ENCODE measurements at regions not wholly inside any gene's neighbourhood (a gene's known extent, or its start where the extent isn't known, plus 50 kb on each side); places are given as distances from the start of the nearest gene placed in this dataset.

- Histone ChIP-seq H3K9me3 (ENCODE audit: insufficient read depth, low read depth, low read length) (no peaks in the 10 kb centered on the region), H3K36me3 (ENCODE audit: insufficient read depth, low read length) (no peaks in the 10 kb centered on the region), H3K9me2 (replicated peaks; ENCODE audit: low read depth, low read length) (no peaks in the 10 kb centered on the region), H3K4me3 (ENCODE audit: low read length, poor library complexity, severe bottlenecking) (no peak overlapping the region), H3K27me3 (ENCODE audit: insufficient read depth, low read length, poor library complexity, severe bottlenecking) (no peaks in the 10 kb centered on the region), H3F3A (ENCODE audit: low read depth) (no peaks in the 10 kb centered on the region), H2AFZ (ENCODE audit: low read length) (peak overlapping the region; percentile 28), H4K20me1 (ENCODE audit: insufficient read depth, low read length, poor library complexity, severe bottlenecking) (no peaks in the 10 kb centered on the region), H3K4me2 (ENCODE audit: low read depth, low read length, poor library complexity, severe bottlenecking) (peak overlapping the region; percentile 54), H3K4me1 (ENCODE audit: insufficient read depth, low read length, poor library complexity, severe bottlenecking) (peaks cover 31% of the 10 kb centered on the region), H3K79me2 (ENCODE audit: insufficient read depth, low read length) (no peaks in the 10 kb centered on the region), H3K9ac (ENCODE audit: low read depth, low read length, poor library complexity, severe bottlenecking) (peak overlapping the region; percentile 12)
- TF ChIP-seq CTCF (conservative IDR thresholded peaks at IDR 0.05; ENCODE audit: low read length) (no peak), EZH2phosphoT487 (IDR thresholded peaks at IDR 0.05; ENCODE audit: borderline replicate concordance) (no peak)
Measured at GRCh38 chr2:8153258-8153718, 528.6 kb upstream of the ID2 start.

- peak overlapping the region; percentile 5 for H3K4me2 ChIP-seq (ENCODE audit: low read depth, low read length, poor library complexity, severe bottlenecking)
Measured at GRCh38 chr2:8154270-8154669, 527.6 kb upstream of the ID2 start.

GRCh38 chr2:8154936-8155335 is 526.9 kb upstream of the ID2 start:
- no peaks in the 10 kb centered on the region for H3F3A ChIP-seq (ENCODE audit: low read depth)
- H3K9me3 ChIP-seq (ENCODE audit: insufficient read depth, low read depth, low read length): no peaks in the 10 kb centered on the region
- no peaks in the 10 kb centered on the region for H3K79me2 ChIP-seq (ENCODE audit: insufficient read depth, low read length)
- no peak overlapping the region for H3K4me3 ChIP-seq (ENCODE audit: low read length, poor library complexity, severe bottlenecking)
- H3K9ac ChIP-seq (ENCODE audit: low read depth, low read length, poor library complexity, severe bottlenecking): no peak overlapping the region
- H3K4me1 ChIP-seq (ENCODE audit: insufficient read depth, low read length, poor library complexity, severe bottlenecking): peaks cover 31% of the 10 kb centered on the region
- H3K27me3 ChIP-seq (ENCODE audit: insufficient read depth, low read length, poor library complexity, severe bottlenecking): no peaks in the 10 kb centered on the region
- no peaks in the 10 kb centered on the region for H4K20me1 ChIP-seq (ENCODE audit: insufficient read depth, low read length, poor library complexity, severe bottlenecking)
- H2AFZ ChIP-seq (ENCODE audit: low read length): no peak overlapping the region
- no peaks in the 10 kb centered on the region for H3K9me2 ChIP-seq (replicated peaks; ENCODE audit: low read depth, low read length)
- H3K4me2 ChIP-seq (ENCODE audit: low read depth, low read length, poor library complexity, severe bottlenecking): peak overlapping the region; percentile 5
- no peak for TF ChIP-seq CTCF (conservative IDR thresholded peaks at IDR 0.05; ENCODE audit: low read length)
- no peak for TF ChIP-seq EZH2phosphoT487 (IDR thresholded peaks at IDR 0.05; ENCODE audit: borderline replicate concordance)
- no peaks in the 10 kb centered on the region for H3K36me3 ChIP-seq (ENCODE audit: insufficient read depth, low read length)

More at GRCh38 chr2:8154270-8154669, 527.6 kb upstream of the ID2 start:
- Histone ChIP-seq H3K79me2 (ENCODE audit: insufficient read depth, low read length) (no peaks in the 10 kb centered on the region), H3K9me2 (replicated peaks; ENCODE audit: low read depth, low read length) (no peaks in the 10 kb centered on the region), H3K4me3 (ENCODE audit: low read length, poor library complexity, severe bottlenecking) (no peak overlapping the region), H3F3A (ENCODE audit: low read depth) (no peaks in the 10 kb centered on the region), H3K9me3 (ENCODE audit: insufficient read depth, low read depth, low read length) (no peaks in the 10 kb centered on the region), H4K20me1 (ENCODE audit: insufficient read depth, low read length, poor library complexity, severe bottlenecking) (no peaks in the 10 kb centered on the region), H2AFZ (ENCODE audit: low read length) (no peak overlapping the region), H3K4me1 (ENCODE audit: insufficient read depth, low read length, poor library complexity, severe bottlenecking) (peaks cover 31% of the 10 kb centered on the region), H3K9ac (ENCODE audit: low read depth, low read length, poor library complexity, severe bottlenecking) (no peak overlapping the region), H3K27me3 (ENCODE audit: insufficient read depth, low read length, poor library complexity, severe bottlenecking) (no peaks in the 10 kb centered on the region), H3K36me3 (ENCODE audit: insufficient read depth, low read length) (no peaks in the 10 kb centered on the region)
- TF ChIP-seq CTCF (conservative IDR thresholded peaks at IDR 0.05; ENCODE audit: low read length): no peak
- TF ChIP-seq EZH2phosphoT487 (IDR thresholded peaks at IDR 0.05; ENCODE audit: borderline replicate concordance): no peak

Data from Loucy (cell line).